ENCODE measurements at regions not wholly inside any gene's neighbourhood (a gene's known extent, or its start where the extent isn't known, plus 50 kb on each side); places are given as distances from the start of the nearest gene placed in this dataset.
"Not testable (repeated sequence)": the region's sequence is repeated elsewhere in the genome, so short reads cannot be mapped to it uniquely, and the experiment has no call there.

DNA sequence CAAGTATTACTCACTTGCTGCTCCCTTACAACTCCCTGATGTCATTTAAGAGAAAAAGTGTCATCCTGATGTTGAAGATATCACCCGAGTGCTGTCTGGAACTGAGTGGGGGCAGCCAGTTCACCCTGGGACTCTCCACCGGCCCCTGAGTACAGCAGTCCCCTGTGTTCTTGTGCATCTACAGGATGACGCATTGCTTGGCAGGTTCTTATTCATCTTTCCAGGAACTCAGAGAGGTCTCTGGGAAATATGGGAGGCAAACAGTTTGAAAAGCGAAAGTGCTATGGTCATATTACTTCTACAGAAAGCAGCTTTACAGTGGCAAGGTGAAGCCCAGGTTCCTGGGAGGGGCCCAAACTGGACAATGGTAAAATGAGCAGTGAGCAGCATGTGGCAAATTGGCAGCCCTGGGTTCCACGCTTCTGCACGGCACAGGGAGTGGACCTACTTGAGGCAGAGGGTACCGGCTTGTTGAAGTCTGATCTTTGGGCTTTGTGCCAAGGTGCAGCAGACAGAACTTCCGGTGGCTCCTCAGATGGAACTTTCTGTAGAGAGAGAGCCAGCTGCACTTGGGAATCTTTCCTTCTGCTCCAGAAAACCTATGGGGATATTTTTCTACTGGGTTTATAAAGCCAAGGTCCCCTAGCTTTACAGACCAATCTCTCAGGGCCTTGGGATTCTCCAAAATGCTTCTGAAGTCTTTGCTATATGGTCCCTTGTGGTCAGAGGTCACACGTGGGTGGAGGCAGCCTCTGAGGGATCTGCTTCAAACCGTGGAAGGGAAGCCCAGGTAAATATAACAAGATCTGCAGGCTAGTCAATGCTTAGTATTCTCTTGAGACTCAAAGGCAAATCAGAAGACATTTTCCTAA, 128.3 kb downstream of the MAP3K7 start:
- ChIA-PET CTCF (no interaction called here), POLR2A (no interaction called here)
- no peaks in the 10 kb centered on the region for H3K27me3 Mint-ChIP-seq
- no peaks in the 10 kb centered on the region for H3K36me3 Mint-ChIP-seq (ENCODE audit: low read depth)
- no peaks in the 10 kb centered on the region for H3K9me3 Mint-ChIP-seq
- intact Hi-C loops (cut with micrococcal nuclease), result no loop called here
- no peak overlapping the region for H3K27ac Mint-ChIP-seq
- H3K4me1 Mint-ChIP-seq, result peaks cover 8% of the 10 kb centered on the region
- no peak for DNase-seq
- TF ChIP-seq, protein P1, sequence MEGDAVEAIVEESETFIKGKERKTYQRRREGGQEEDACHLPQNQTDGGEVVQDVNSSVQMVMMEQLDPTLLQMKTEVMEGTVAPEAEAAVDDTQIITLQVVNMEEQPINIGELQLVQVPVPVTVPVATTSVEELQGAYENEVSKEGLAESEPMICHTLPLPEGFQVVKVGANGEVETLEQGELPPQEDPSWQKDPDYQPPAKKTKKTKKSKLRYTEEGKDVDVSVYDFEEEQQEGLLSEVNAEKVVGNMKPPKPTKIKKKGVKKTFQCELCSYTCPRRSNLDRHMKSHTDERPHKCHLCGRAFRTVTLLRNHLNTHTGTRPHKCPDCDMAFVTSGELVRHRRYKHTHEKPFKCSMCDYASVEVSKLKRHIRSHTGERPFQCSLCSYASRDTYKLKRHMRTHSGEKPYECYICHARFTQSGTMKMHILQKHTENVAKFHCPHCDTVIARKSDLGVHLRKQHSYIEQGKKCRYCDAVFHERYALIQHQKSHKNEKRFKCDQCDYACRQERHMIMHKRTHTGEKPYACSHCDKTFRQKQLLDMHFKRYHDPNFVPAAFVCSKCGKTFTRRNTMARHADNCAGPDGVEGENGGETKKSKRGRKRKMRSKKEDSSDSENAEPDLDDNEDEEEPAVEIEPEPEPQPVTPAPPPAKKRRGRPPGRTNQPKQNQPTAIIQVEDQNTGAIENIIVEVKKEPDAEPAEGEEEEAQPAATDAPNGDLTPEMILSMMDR (IDR thresholded peaks at IDR 0.05), result no peak
- no peak for ATAC-seq (ENCODE audit: low read depth)
- H3K4me3 Mint-ChIP-seq, result no peak overlapping the region

DNA sequence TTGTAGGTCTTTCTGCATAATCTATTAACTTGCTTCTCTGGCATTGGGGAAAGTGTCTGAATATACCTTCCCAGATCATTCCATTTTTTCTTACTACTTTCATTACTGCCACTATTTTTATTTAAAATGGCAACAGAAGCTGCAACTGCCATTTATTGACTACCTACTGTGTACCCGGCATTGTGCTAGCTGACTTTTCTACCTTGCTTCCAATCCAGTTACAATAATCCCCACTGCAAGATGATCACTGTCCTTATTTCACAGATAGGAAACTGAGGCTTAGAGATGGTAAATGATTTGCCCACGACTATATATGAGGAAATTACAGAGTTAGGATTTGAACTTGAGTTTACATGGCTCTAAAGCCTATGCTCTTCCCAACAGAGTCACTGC, 129.0 kb downstream of the MAP3K7 start:
- no peak for ATAC-seq (ENCODE audit: low read depth)
- Mint-ChIP-seq H3K9me3 (no peaks in the 10 kb centered on the region), H3K27me3 (no peaks in the 10 kb centered on the region), H3K27ac (no peak overlapping the region), H3K4me3 (no peak overlapping the region), H3K36me3 (ENCODE audit: low read depth) (no peaks in the 10 kb centered on the region), H3K4me1 (peaks cover 3% of the 10 kb centered on the region)
- POLR2A ChIA-PET, result no interaction called here
- intact Hi-C loops (cut with micrococcal nuclease), result no loop called here
- DNase-seq, result no peak
- CTCF ChIA-PET, result no interaction called here
- TF ChIP-seq, protein P1 (IDR thresholded peaks at IDR 0.05), result no peak

DNA sequence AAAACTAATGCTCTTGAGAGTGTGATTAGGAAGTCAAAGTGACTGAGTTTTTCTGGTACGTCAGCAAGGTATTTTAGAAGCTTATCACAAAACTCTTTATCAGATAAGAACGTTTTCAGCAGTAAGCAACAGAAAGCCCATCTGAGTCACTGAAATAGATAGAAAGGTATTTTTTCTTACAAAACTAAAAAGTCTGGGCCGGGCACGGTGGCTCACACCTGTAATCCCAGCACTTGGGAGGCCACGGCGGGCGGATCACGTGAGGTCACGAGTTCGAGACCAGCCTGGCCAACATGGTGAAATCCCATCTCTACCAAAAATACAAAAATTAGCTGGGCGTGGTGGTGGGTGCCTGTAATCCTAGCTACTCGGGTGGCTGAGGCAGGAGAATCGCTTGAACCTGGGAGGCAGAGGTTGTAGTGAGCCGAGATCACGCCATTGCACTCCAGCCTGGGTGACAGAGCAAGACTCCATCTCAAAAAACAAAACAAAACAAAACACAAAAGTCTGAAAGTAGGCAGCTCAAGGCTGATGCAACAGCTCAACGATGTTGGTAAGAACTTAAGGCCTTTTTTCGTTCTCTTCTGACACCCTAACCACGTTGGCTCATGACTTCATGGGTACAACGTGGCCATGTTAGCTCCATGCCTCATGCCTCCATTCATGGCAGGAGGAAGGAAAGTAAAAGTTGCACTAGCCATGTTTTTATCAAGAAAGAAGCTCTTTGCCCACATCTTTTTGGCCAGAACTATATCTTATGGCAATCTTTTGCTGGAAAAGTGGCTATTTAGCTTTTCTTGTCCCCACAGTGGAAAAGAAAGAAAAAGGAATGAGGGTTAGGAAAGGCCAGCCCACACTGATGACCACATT, 129.6 kb downstream of the MAP3K7 start:
- H3K4me3 Mint-ChIP-seq; H3K27me3 Mint-ChIP-seq; intact Hi-C loops (cut with micrococcal nuclease); H3K4me1 Mint-ChIP-seq; ATAC-seq (ENCODE audit: low read depth); H3K36me3 Mint-ChIP-seq (ENCODE audit: low read depth); H3K9me3 Mint-ChIP-seq; H3K27ac Mint-ChIP-seq; DNase-seq: not testable (repeated sequence)
- ChIA-PET CTCF (interaction anchor here (0.9 kb wide), 1 partner anchor 17 kb away, joined by 3 read pairs; no protein-coding TSS in a partner anchor), POLR2A (interaction anchor here (0.6 kb wide), 1 partner anchor 37 kb away, joined by 3 read pairs; no protein-coding TSS in a partner anchor)

DNA sequence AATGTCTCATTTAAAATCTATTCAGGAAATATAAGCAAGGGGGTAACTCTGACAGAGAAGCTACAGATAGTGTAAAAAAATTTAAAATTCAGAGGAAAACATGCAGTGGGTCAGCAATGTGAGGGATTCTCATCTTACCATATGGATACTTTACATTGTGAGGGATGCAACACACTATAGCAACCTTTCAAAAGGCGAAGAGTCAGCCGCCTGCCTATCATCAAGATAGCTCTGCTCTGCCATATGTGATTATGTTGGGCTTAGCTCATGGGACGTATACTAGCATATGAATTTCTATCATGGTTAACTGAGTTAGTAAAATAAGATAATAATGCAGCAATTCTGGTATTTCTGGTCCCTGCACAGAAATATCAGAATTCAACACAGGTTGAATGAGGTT, 130.9 kb downstream of the MAP3K7 start:
- Mint-ChIP-seq H3K36me3 (ENCODE audit: low read depth) (no peaks in the 10 kb centered on the region), H3K9me3 (no peaks in the 10 kb centered on the region), H3K27ac (no peak overlapping the region), H3K4me3 (no peak overlapping the region), H3K4me1 (peaks cover 3% of the 10 kb centered on the region), H3K27me3 (no peaks in the 10 kb centered on the region)
- POLR2A ChIA-PET, result interaction anchor here (0.6 kb wide), 1 partner anchor 160 kb away, joined by 6 read pairs; no protein-coding TSS in a partner anchor
- intact Hi-C loops (cut with micrococcal nuclease), result no loop called here
- no peak for DNase-seq
- CTCF ChIA-PET, result interaction anchor here (0.9 kb wide), 1 partner anchor 18 kb away, joined by 3 read pairs; no protein-coding TSS in a partner anchor
- no peak for ATAC-seq (ENCODE audit: low read depth)
- TF ChIP-seq, protein P1 (IDR thresholded peaks at IDR 0.05), result no peak

DNA sequence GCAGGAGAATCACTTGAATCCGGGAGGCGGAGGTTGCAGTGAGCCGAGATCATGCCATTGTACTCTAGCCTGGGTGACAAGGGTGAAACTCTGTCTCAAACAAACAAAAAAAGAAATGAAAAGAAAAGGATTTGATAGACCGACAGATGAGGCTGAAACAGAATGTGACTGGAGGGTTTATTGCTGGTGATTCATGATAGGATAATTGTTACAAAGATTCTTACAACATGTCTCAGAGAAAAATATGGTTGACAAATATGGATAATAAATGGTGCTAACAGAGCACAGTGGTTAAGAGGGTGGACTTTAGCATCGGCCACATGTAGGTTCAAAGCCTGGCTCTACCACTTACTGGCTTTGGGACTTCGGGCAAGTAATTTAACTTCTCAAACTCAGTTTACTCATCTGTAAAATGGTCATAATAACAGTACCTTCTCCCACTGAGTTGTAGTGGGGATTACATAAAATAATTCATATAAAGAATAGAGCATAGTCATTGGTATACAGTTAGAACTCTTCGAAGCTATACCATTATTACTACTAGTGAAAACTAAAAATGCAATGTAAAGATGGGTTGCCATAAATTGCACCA, 131.9 kb downstream of the MAP3K7 start:
- ATAC-seq (ENCODE audit: low read depth) (no peak), DNase-seq (no peak)
- H3K27ac Mint-ChIP-seq, result no peak overlapping the region
- intact Hi-C loops (cut with micrococcal nuclease), result no loop called here
- ChIA-PET CTCF (interaction anchor here (0.6 kb wide), 1 partner anchor 726 kb away, joined by 3 read pairs; no protein-coding TSS in a partner anchor), POLR2A (no interaction called here)
- no peak overlapping the region for H3K4me3 Mint-ChIP-seq
- no peaks in the 10 kb centered on the region for H3K36me3 Mint-ChIP-seq (ENCODE audit: low read depth)
- H3K9me3 Mint-ChIP-seq, result no peaks in the 10 kb centered on the region
- H3K27me3 Mint-ChIP-seq, result no peaks in the 10 kb centered on the region
- TF ChIP-seq, protein P1 (IDR thresholded peaks at IDR 0.05), result no peak
- H3K4me1 Mint-ChIP-seq, result peaks cover 3% of the 10 kb centered on the region

All from activated B cell treated with CpG ODN at 0.5 μM for 24 hours (primary cell).